HepG2 (cell line): ENCODE measurements at regions not wholly inside any gene's neighbourhood (a gene's known extent, or its start where the extent isn't known, plus 50 kb on each side); places are given as distances from the start of the nearest gene placed in this dataset.

ENCODE experiments used
- CAMTA2 ChIP-seq: sonication (generic); formaldehyde crosslinking; IDR thresholded peaks from 2 replicates; pipeline ENCODE4 v1.4.0; 2020; ENCODE audit warnings: mild to moderate bottlenecking, missing genetic modification reagents, borderline replicate concordance
- FOSL2 ChIP-seq: sonication (generic); formaldehyde crosslinking; IDR thresholded peaks from 2 replicates; pipeline ENCODE4 v1.4.0; 2020; ENCODE audit warnings: missing genetic modification reagents
- MXD3 ChIP-seq: IDR thresholded peaks from 2 replicates; pipeline ENCODE4 v1.6.1; 2016; ENCODE audit warnings: mild to moderate bottlenecking, missing biosample characterization, missing genetic modification reagents
- RFXAP ChIP-seq: sonication (generic); formaldehyde crosslinking; IDR thresholded peaks from 2 replicates; pipeline ENCODE4 v1.4.0; 2020; ENCODE audit warnings: missing genetic modification reagents, borderline replicate concordance
- SALL1 ChIP-seq: sonication (generic); formaldehyde crosslinking; IDR thresholded peaks from 2 replicates; pipeline ENCODE4 v1.8.0; 2022; ENCODE audit warnings: mild to moderate bottlenecking, missing genetic modification reagents
- SIX4 ChIP-seq: sonication (generic); formaldehyde crosslinking; IDR thresholded peaks from 2 replicates; pipeline ENCODE4 v1.4.0; 2020; ENCODE audit warnings: missing genetic modification reagents
- SRY ChIP-seq: sonication (generic); formaldehyde crosslinking; IDR thresholded peaks from 2 replicates; pipeline ENCODE4 v1.8.0; 2022; ENCODE audit warnings: mild to moderate bottlenecking, missing genetic modification reagents
- ZBTB38 ChIP-seq: sonication (generic); formaldehyde crosslinking; IDR thresholded peaks from 2 replicates; pipeline ENCODE4 v1.5.1; 2020; ENCODE audit warnings: mild to moderate bottlenecking, missing genetic modification reagents
- ZBTB49 ChIP-seq: sonication (generic); formaldehyde crosslinking; IDR thresholded peaks from 2 replicates; pipeline ENCODE4 v1.4.0; 2020; ENCODE audit warnings: missing genetic modification reagents, borderline replicate concordance
- ZNF337 ChIP-seq: sonication (generic); formaldehyde crosslinking; IDR thresholded peaks from 2 replicates; pipeline ENCODE4 v1.5.1; 2020; ENCODE audit warnings: missing genetic modification reagents, low read depth, mild to moderate bottlenecking, borderline replicate concordance
- ZNF468 ChIP-seq: sonication (generic); formaldehyde crosslinking; IDR thresholded peaks from 2 replicates; pipeline ENCODE4 v1.8.0; 2022; ENCODE audit warnings: mild to moderate bottlenecking, moderate library complexity, missing genetic modification reagents
- ZNF841 ChIP-seq: sonication (generic); formaldehyde crosslinking; IDR thresholded peaks from 2 replicates; pipeline ENCODE4 v1.8.1; 2023; ENCODE audit warnings: missing genetic modification reagents, borderline replicate concordance
- TF ChIP-seq, protein P1 (sequence below): sonication (generic); formaldehyde crosslinking; IDR thresholded peaks from 2 replicates; pipeline ENCODE4 v1.4.0; 2020; ENCODE audit warnings: mild to moderate bottlenecking, low read depth, missing genetic modification reagents

DNA sequence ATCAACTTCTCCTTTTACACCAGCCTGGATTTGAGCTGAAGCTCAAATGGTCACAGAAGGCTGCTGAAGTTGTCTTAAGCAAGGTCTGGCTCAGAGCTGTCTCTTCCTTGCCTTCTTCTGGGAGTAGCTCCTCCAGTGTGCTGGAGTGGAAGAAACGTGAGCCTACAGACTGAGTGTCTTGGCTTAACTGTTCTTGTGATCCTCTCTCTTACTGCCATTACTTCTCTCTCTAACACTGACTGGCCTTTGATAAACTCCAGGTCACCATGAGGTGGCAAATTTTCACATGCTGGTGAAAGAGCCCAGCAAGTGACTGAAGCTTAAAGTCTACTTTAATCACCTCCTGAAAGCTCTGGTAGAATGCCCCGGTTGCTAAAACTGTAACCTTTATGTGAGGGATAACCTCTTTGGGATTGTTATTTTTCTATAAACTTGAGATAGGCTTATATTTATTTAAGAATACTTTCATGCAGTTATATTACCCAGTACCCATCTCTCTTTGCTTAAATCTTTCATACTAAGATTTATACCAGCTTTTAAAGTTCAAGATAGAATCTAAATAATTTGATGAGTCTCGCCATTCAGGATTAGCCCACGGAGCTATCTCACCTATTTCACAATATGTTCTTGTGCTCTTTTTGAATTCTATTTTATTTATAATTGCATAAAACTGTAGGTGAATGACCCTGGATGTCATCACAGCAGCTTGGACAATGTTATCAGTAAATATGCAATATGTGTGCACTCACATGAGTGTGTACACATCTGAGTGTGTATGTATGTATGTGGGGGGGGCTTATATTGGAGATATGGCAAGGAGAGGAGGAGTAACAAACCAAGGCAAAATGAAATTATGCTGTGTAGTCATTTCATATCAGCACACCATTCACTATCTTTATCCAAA is 924.0 kb downstream of the LTN1 start (continued):
- TF ChIP-seq ZNF337 (CRISPR knock-in tag) = no peak
- no peak for TF ChIP-seq ZNF841 (CRISPR knock-in tag)
- TF ChIP-seq CAMTA2 (CRISPR knock-in tag) = no peak
- TF ChIP-seq, protein P1, sequence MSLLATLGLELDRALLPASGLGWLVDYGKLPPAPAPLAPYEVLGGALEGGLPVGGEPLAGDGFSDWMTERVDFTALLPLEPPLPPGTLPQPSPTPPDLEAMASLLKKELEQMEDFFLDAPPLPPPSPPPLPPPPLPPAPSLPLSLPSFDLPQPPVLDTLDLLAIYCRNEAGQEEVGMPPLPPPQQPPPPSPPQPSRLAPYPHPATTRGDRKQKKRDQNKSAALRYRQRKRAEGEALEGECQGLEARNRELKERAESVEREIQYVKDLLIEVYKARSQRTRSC (CRISPR knock-in tag) = no peak
- TF ChIP-seq ZBTB49 (CRISPR knock-in tag) = no peak
- TF ChIP-seq MXD3 (CRISPR knock-in tag) = no peak
- no peak for TF ChIP-seq SALL1 (CRISPR knock-in tag)
- TF ChIP-seq SIX4 (CRISPR knock-in tag) = no peak
- TF ChIP-seq ZNF468 (CRISPR knock-in tag) = no peak
- TF ChIP-seq RFXAP (CRISPR knock-in tag) = no peak
- TF ChIP-seq ZBTB38 = no peak
- no peak for TF ChIP-seq SRY (CRISPR knock-in tag)
- no peak for TF ChIP-seq FOSL2 (CRISPR knock-in tag)
